Left hindlimb (tissue), 1 donor: ENCODE measurements at regions not wholly inside any gene's neighbourhood (a gene's known extent, or its start where the extent isn't known, plus 50 kb on each side); places are given as distances from the start of the nearest gene placed in this dataset.
"Not testable (repeated sequence)": the region's sequence is repeated elsewhere in the genome, so short reads cannot be mapped to it uniquely, and the experiment has no call there.

Source experiments
- DNase-seq: peaks from one replicate; pipeline ENCODE4 v3.0.0-alpha.2; 2018

DNA sequence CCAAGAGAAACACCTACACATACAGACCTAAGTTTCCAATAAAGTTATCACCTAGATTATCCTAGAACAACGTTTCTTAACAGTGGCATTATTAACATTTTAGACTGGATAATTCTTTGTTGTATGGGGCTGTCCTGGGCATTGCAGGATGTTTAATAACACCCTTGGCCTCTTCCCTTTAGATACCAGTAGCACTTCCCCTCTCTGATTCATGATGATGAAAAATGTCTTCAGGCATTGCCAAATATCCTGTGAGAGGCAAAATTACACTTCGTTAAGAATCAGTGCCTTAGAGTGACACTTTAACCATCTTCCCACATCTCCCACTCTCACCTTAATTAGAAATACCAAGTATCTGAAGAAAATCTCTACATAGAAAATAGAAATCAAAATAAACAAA is 352.6 kb downstream of the CGGBP1 start:
- DNase-seq, result no peak

DNA sequence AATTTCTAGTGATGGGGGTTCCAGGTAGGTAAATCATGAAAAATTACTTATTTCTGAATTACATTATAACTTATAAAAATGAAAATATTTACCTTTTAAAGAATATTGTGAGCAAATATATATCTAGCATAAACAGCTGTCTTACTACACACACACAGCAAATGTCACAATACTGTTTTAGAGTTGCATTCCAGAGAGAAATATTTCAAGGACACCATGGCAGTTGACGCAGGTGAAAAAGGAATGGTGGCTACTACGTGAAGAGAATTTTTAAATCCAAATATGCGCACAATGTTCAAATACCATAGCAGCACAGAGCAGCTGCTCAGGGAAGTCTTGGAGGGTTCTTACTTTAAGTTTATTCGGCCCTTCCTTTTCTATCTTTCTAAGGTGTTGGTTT is 356.2 kb downstream of the CGGBP1 start:
- no peak for DNase-seq

DNA sequence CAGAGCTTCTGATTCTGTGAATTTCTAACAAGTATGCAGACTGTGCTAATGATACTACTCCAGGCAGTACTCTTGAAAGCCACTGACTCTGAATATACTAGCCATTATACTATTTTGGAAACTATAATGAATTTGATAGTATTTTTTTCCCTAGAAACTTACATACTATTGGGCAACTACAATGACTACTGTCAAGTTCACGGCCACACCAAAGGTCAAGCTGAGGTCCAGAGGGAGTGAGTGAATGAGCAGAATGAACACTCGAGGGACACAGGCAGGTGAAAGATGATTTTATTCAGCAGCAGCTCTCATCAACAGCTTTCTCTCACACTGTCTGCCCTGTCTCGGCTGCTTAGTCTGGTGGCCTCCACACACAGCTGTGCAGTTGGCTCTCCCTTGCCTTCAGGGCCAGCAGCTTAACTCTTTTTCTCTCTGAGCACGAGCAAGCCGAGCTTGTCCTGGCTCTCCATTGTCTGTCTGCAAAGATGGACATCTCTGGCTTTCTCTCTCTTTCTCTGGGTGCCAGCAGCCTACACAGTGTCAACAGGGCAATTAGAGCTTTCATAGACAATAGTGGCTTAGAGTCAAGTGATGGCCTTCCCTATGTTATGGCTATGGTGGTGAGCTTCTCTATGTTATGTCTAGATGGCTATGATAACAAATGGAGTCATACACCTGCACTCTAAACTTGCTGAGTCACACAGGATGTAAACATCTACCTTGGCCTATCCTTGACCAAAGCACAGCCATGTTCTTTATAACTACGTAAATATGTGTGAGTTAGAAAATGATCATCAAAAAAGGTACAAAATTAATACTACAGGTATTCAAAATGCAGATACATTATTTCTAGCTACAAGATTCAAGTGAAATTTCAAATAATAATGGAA is 362.4 kb downstream of the CGGBP1 start:
- DNase-seq, result no peak

DNA sequence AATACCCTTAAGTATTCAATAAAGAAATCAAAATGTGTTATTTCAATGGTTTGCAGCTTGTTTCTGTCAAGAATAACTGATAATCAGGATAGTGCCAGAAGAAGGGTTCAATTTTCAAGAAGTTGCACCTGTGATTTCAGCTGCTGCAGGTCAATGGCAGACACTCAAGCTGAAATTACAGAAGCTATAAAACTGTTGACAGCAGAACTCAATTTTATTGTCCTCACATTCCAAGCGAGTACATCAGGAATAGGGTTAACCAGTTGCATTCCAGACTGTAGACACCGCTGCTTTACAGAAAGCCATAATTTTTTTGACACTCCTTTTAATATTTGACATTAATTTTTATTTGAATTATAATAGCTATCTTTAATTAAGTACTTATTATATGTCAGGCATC is 364.1 kb downstream of the CGGBP1 start:
- no peak for DNase-seq

DNA sequence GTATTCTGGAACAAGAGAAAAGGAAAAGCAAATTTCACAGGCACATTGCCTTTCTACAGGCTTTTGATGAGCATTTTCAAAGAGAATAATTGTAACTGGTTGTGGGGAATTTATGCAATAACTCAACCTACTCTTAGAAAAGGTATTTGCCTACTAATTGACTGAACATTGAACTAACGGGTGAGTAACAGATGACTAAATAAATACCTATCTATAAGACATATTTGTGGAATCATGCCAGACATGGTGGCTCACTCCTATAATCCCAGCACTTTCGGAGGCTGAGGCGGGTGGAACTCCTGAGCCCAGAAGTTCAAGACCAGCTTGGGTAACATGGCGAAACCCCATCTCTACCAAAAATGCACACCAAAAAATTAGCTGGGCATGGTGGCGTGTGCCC is 367.7 kb downstream of the CGGBP1 start:
- DNase-seq, result no peak

DNA sequence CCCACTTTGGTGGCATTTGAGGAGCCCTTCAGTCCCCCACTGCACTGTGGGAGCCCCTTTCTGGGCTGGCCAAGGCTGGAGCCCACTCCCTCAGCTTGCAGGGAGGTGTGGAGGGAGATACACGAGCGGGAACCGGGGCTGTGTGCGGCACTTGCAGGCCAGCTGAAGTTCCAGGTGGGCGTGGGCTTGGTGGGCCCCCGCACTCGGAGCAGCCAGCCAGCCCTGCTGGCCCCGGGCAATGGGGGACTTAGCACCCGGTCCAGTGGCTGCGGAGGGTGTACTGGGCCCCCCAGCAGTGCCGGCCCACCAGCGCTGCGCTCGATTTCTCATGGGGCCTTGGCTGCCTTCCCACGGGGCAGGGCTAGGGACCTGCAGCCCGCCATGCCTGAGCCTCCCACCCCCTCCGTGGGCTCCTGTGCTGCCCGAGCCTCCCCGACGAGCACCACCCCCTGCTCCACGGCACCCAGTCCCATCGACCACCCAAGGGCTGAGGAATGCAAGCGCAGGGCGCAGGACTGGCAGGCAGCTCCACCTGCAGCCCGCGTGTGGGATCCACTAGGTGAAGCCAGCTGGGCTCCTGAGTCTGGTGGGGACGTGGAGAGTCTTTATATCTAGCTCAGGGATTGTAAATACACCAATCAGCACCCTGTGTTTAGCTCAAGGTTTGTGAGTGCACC is 379.7 kb downstream of the CGGBP1 start:
- not testable (repeated sequence) for DNase-seq

DNA sequence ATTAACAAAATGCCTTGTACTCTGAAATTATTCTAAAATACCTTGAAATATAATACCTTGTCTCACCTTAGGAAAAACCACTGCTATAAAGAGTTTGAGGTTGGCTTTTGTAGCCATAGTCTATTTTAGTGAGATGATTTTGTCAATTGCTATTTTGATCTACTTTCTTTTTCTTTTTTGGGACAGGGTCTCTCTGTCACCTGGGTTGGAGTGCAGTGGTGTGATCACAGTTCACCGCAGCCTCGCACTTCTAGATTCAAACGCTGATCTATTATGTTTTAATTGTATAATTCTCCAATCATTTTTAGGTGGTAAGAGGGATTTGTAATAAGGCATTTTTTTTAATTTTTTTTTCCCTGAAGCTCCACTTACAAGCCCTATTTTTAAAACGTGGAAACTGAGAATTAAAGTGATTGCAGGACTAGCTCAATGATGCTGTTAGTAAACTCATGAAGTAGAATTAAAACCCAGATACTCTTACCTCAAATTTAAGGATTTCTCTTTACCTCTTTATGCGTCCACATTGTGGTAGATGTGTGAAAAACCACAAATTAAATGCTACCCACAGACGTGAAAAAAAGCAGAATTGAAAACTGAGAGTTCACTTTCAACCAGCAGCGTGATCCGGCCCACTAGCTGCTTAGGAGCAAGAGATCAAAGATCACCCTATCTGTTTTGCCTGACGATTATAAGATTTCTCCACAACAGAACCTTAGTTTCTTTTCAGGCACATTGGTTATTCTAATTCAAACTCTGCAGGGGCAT is 384.2 kb downstream of the CGGBP1 start:
- no peak for DNase-seq

DNA sequence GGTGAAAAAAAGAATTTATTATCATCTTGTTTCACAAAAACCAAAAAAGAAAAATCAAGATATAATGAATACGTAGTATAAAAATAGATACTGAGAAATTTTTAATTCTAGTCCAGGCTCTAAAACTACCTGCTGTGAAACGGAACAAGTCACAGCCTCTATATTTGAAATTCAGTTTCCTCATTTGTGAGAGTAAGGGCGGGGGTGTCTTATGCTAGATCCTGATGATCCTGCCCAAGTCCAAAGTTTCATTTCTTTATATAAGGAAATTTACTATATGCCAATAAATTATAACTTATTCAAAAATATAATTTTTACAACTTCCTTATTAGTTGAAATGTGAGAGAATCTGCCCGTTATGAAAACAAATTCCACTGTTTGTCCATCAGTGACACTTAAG is 385.7 kb downstream of the CGGBP1 start:
- DNase-seq, result no peak

DNA sequence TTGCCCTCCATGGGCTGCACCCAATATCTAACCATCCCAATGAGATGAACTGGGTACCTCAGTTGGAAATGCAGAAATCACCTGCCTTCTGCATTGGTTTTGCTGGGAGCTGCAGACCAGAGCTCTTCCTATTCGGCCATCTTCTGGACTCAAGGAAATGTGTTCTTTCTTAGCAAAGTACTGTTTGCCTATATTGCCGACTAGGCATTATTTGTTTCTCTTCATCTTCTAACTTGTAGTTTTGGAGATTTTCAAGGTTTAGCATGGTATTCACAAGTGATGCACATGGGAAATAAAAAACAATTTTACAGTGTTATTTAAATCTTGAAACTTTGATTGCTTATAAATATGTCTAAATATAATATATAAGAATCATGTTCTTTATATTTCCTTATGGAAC is 377.8 kb upstream of the POU1F1 start:
- no peak for DNase-seq

DNA sequence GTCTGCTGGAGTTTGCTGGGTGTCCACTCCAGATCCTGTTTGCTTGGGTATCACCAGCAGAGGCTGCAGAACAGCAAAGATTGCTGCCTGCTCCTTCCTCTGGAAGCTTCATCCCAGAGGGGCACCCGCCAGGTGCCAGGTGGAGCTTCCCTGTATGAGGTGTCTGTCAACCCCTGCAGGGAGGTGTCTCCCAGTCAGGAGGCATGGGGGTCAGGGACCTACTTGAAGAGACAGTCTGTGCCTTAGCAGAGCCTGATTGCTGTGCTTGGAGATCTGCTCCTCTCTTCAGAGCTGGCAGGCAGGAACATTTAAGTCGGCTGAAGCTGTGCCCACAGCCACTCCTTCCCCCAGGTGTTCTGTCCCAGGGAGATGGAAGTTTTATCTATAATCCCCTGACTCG is 376.8 kb upstream of the POU1F1 start:
- not testable (repeated sequence) for DNase-seq

DNA sequence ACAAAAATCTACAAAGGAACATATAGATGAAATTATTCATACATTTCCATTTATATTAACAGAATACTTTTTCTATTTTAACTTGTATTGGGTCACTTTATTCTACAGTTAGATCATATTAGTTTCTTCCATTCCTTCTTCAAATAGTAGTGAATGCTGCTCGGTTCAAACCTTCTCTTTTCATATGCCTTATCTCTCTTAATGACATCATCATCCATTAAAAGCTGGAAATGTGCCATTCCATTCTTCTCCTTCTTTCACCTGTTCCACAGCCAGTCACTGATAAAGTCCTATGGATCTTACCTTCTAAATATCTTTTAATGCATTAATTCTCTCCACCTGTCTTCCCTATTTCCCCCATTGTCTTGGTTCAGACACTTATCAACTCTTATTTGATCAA is 358.0 kb upstream of the POU1F1 start:
- DNase-seq, result no peak

DNA sequence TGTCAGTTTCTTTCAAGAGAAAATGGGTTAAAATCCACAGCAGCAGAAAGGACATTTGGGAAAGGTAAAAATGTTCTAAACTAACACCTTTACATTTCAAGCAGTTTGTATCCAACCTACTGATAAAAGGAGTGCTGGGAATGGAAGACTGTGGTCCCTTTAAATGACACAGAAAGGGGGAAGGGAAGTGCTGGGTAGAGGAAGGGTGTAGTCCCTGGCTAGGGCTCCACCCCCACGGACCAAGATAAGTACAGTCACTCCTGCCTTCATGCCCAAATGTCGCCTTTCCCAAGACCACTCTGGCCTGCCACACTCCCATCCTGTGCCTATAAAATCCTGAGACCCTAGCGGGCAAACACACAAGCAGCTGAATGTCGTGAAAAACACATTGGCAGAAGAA is 350.9 kb upstream of the POU1F1 start:
- no peak for DNase-seq

DNA sequence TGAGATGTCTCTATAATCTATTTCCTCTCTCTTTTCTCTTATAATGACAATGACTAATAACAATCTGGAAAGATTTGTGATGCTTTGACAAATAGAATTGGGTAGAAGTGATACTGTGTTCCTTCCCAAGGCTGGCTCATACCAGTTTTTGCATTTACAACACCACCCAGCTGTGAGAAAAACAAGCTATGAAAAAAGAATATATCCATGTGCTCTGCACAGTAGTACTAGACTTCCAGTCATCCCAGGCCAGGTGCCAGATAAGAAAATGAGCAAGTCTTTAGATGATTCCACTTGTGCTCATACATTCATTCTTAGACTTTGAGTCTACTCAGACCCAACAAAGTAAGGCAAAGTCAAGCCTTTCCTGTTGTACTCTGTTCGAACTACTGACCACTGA is 350.2 kb upstream of the POU1F1 start:
- DNase-seq, result no peak

DNA sequence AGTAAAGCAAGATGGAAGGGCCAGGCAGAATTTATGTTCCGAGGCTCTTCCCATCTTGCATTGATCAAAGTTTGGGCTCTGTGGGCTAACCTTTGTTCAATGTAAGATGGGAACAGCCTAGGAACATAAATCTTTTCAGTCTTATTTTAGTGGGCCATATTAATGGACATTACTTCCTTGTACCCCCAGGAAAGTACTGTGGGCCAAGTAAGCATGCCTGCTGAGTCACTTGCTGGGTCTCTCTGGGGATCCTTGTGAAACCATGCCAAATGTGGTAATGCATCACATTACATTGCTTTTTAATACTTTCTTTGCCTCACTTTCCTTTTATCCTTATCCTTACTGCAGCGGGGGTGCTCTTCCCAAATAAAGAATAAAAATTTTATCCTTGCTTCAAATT is 349.5 kb upstream of the POU1F1 start:
- no peak for DNase-seq

DNA sequence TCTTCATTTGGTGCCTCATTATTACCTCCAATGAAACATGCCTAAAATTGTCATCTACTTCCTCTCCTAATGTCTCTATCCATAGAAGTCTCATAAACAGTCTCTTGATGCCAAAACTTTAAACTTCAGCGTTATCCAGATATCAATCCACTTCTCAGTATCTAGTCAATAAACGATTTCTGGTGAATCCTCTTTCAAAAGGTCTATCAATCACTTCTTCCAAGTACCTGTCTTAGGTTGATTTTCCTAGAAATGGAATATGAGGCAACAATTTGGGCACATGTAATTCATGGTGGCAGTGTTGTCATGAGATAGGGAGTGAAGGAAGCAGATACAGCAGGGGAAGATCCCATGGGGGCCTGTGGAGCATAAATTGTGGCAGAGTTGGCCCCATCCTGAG is 348.5 kb upstream of the POU1F1 start:
- no peak for DNase-seq

DNA sequence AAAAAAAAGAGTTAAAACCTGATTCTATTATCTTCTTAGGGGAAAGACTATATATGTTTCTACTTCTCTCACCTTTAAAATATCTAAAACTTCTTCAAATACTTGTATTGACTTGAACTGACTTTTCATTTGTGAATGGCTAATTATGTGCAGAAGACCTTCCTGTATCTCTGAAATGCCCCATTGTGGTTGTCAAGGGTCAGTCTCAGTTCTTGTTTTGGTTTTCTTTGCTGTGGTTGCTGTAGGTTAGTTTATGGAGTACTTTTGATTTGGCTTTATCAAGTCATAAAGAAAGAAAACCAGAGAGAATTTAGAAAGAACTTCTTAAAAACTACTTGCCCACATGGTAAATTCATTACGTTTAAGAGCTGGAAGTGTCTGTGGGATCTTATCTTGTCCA is 345.3 kb upstream of the POU1F1 start:
- no peak for DNase-seq

DNA sequence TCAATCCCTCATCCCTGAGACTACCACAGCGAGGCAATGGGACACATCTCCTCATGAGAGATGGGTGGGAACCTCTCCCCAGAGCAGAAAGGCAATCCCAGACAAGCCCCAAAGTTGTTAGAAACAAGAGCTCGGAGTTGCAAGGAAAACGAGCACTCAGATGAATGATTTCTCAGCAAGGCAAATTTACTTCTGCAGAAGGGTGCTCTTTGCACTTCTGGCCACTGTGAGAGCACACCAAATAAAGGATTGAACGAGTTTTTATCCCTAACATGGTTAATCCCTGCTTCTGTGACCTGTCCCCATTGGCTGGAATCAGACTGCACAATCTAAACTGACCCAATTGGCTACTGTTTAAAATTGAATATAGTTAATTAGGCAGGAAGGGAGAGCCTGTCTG is 339.1 kb upstream of the POU1F1 start:
- DNase-seq, result no peak

DNA sequence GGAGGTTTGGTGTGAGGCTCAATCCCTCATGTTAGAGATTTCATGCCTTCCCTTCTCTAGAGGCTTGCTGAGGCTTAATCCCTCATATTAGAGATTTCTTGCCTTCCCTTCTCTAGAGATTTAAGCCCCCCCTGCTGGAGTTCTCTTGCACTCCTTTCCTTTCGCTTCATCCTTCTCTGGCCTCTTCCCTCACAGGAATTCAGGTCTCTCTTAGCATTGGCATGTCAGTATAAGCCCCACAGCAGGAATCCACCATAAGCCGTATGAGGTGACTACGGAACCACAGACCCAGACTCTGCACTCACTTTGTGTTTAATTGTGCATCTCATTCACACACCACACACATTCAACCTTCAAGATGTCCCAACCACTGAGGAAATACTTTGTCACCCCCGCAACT is 338.6 kb upstream of the POU1F1 start:
- DNase-seq, result no peak

DNA sequence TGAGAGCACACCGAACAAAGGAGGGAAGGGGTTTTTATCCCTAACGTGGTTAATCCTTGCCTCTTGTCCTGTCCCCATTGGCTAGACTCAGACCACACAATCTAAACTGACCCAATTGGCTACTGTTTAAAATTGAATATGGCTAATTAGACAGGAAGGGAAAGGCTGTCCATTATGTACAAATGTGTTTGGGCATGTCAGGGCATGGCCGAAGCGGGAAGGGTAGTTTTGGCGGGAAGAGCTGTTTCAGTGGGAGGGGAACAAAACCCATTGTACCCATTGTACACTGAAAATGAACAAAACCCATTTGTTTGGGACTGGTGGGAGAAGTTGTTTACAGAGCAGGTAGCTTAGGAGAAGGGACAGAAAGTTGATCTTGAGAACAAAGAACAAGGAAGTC is 330.9 kb upstream of the POU1F1 start:
- no peak for DNase-seq

DNA sequence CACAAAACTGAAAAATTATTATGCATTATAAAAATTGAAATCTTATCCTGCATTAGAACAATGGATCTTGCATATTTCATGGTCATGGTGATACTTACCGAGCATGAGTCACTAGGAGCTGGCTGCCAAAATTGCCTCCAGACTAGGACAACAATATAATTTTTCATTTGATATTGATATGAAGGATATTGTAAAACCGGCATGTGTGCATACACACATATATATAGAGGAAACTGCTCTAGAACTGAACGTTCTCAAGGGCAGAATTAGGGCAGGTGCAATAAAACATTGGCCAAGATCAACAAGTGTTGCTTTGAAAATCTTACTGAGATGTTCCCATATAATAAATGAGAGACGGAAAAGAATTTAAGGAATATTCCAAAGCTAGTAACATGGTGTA is 319.4 kb upstream of the POU1F1 start:
- no peak for DNase-seq

DNA sequence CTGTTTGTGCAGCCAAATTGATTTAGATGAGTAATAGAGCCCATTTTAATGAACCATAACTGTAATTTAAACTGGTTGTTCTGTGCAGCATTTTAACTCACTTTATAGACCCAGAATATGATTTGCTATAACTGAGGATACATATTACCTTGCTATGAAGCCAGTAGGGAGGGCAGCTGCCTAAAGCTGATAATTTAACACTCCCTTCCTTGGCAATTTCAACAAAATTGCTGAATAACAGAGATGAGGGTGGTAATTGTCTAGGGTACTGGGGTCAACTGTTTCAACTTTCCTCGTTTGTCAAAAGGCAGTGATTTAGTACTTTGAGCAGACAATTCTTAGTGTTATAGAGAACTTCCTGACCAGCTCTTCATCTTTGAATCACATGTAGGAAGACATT is 304.9 kb upstream of the POU1F1 start:
- no peak for DNase-seq

DNA sequence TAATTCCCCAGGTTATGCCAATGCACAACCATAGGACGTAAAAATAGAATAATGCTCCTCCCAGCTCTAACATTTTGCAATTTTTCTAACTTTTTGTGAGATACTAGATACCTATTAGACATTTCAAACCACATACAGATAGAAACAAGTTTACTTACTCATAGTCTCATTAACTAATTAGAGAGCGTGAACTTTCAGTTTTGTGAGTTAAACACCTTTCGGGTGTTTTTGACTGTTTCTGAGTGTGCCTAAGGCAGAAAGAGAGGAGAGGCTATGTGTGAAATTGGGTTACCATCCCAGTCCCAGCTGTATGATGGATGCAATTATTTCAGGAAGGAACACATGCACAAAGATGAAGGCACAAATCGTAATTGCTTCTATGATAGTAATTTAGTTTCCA is 300.4 kb upstream of the POU1F1 start:
- DNase-seq, result no peak

DNA sequence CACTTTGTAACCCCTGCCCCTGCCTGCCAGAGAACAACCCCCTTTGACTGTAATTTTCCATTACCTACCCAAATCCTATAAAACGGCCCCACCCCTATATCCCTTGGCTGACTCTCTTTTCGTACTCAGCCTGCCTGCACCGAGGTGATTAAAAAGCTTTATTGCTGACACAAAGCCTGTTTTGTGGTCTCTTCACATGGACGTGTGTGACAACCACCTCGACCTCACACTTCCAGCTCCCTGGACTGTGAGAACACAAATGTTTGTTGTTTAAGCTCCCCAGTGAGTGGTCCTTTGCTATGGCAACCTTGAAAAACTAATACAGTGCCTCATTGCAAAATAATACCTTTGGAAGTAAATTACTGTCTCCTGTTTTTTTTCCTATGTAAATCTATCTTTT is 299.2 kb upstream of the POU1F1 start:
- peak; percentile 38 for DNase-seq

DNA sequence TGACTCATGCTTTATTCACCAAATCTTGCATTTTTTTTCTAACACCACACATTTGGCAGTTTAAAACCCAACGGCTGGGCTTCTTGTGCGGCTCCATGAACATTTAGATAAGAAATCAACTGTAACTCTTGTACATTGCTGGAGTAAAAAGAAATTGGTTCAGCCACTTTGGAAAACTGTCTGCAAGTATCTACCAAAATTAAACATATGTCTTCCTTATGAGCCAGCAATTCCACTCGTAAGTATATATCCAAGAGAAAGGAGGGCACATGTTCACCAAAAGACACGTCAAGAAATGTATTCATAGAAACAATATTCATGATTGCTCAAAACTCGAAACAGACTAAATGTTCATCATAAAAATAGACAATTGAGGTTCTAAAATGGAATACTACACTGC is 291.9 kb upstream of the POU1F1 start:
- DNase-seq, result no peak
